ENCODE measurements at regions not wholly inside any gene's neighbourhood (a gene's known extent, or its start where the extent isn't known, plus 50 kb on each side); places are given as distances from the start of the nearest gene placed in this dataset.

DNA sequence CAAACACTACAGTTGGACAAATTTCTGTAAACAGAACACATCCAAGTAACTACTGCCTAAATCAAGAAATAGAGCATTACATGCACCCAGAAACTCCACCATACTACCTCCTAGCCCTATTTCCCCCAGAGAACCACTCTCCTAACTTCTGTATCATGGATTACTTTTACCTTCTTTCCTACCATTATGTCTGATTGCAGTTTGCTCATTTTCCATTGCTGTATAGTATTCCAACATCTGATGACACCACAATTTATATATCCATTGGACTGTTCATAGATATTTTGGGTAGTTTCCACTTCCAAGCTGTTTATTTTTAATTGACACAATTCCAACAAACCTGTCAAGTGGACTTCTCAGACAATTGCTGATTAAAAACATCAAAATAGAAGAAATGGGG, 271.1 kb downstream of the CDC5L start:
- TF ChIP-seq, protein P1, sequence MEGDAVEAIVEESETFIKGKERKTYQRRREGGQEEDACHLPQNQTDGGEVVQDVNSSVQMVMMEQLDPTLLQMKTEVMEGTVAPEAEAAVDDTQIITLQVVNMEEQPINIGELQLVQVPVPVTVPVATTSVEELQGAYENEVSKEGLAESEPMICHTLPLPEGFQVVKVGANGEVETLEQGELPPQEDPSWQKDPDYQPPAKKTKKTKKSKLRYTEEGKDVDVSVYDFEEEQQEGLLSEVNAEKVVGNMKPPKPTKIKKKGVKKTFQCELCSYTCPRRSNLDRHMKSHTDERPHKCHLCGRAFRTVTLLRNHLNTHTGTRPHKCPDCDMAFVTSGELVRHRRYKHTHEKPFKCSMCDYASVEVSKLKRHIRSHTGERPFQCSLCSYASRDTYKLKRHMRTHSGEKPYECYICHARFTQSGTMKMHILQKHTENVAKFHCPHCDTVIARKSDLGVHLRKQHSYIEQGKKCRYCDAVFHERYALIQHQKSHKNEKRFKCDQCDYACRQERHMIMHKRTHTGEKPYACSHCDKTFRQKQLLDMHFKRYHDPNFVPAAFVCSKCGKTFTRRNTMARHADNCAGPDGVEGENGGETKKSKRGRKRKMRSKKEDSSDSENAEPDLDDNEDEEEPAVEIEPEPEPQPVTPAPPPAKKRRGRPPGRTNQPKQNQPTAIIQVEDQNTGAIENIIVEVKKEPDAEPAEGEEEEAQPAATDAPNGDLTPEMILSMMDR (conservative IDR thresholded peaks at IDR 0.05; ENCODE audit: low read length): no peak
- no peak for TF ChIP-seq EZH2phosphoT487 (IDR thresholded peaks at IDR 0.05; ENCODE audit: borderline replicate concordance, low read depth, low read length)
